Nephron (organoid): ENCODE measurements at regions not wholly inside any gene's neighbourhood (a gene's known extent, or its start where the extent isn't known, plus 50 kb on each side); places are given as distances from the start of the nearest gene placed in this dataset.
A peak's percentile ranks its signal among the peaks of the same experiment; 100 is the strongest.

ENCODE experiments used
- H3K27ac Mint-ChIP-seq, 3 experiments: 2 replicates each; pipeline ENCODE4 v1.8.0; 2020; ENCODE audit warnings: mixed read lengths in 3 of 3, mild to moderate bottlenecking in 2 of 3, moderate library complexity in 1 of 3
- H3K27me3 Mint-ChIP-seq: 2 replicates; pipeline ENCODE4 v1.8.0; 2021; ENCODE audit warnings: low read depth, mild to moderate bottlenecking, moderate library complexity, mixed read lengths
- H3K36me3 Mint-ChIP-seq: 2 replicates; pipeline ENCODE4 v1.8.0; 2020; ENCODE audit warnings: low read depth, mixed read lengths
- H3K4me1 Mint-ChIP-seq: 2 replicates; pipeline ENCODE4 v1.8.0; 2020; ENCODE audit warnings: mixed read lengths
- H3K4me3 Mint-ChIP-seq, 3 experiments: 2 replicates each; pipeline ENCODE4 v1.8.0; 2020; ENCODE audit warnings: mild to moderate bottlenecking in 3 of 3, mixed read lengths in 3 of 3, moderate library complexity in 2 of 3
- H3K9me3 Mint-ChIP-seq: 2 replicates; pipeline ENCODE4 v1.8.0; 2020; ENCODE audit warnings: mixed read lengths
- CTCF ChIP-seq, 3 experiments: fragments of 200-600 bp; sonication (generic); IDR thresholded peaks; one replicate each; pipeline ENCODE4 v1.5.0; 2021; ENCODE audit warnings: antibody characterized with exemption in 3 of 3; ENCODE audit not compliant: unreplicated experiment in 3 of 3

- Mint-ChIP-seq H3K36me3 (no peaks in the 10 kb centered on the region), H3K4me3 (no peak overlapping the region), H3K27ac (peak overlapping the region; percentile 44 to 93 (median 56)), H3K4me1 (peaks cover 20% of the 10 kb centered on the region), H3K27me3 (no peaks in the 10 kb centered on the region), H3K9me3 (no peaks in the 10 kb centered on the region)
- no peak for TF ChIP-seq CTCF (IDR thresholded peaks at IDR 0.05; ENCODE audit: unreplicated experiment in 3 of 3)
Measured at GRCh38 chr4:112927544-112927943, 121.9 kb upstream of the ANK2 start.

GRCh38 chr4:112931001-112931400 is 118.5 kb upstream of the ANK2 start:
- no peaks in the 10 kb centered on the region for H3K27me3 Mint-ChIP-seq

GRCh38 chr4:112933790-112934189 is 115.7 kb upstream of the ANK2 start:
- H3K36me3 Mint-ChIP-seq: no peaks in the 10 kb centered on the region
- no peaks in the 10 kb centered on the region for H3K4me1 Mint-ChIP-seq
- TF ChIP-seq CTCF (IDR thresholded peaks at IDR 0.05; ENCODE audit: unreplicated experiment in 3 of 3): no peak
- no peak overlapping the region for H3K4me3 Mint-ChIP-seq
- H3K27me3 Mint-ChIP-seq: no peaks in the 10 kb centered on the region
- no peaks in the 10 kb centered on the region for H3K9me3 Mint-ChIP-seq
- H3K27ac Mint-ChIP-seq: no peak overlapping the region

More at GRCh38 chr4:112931001-112931400, 118.5 kb upstream of the ANK2 start:
- no peak overlapping the region for H3K27ac Mint-ChIP-seq
- peaks cover 11% of the 10 kb centered on the region for H3K4me1 Mint-ChIP-seq
- H3K4me3 Mint-ChIP-seq: no peak overlapping the region
- TF ChIP-seq CTCF (IDR thresholded peaks at IDR 0.05; ENCODE audit: unreplicated experiment in 3 of 3): no peak
- no peaks in the 10 kb centered on the region for H3K36me3 Mint-ChIP-seq
- no peaks in the 10 kb centered on the region for H3K9me3 Mint-ChIP-seq

- Mint-ChIP-seq H3K9me3 (no peaks in the 10 kb centered on the region), H3K27me3 (no peaks in the 10 kb centered on the region), H3K4me3 (no peak overlapping the region), H3K4me1 (no peaks in the 10 kb centered on the region), H3K36me3 (no peaks in the 10 kb centered on the region), H3K27ac (peak overlapping the region in 1 of 3 experiments; percentile 64)
- TF ChIP-seq CTCF (IDR thresholded peaks at IDR 0.05; ENCODE audit: unreplicated experiment in 3 of 3): peak; percentile 74 to 80 (median 77)
Measured at GRCh38 chr4:112938461-112939058, 110.9 kb upstream of the ANK2 start.

GRCh38 chr4:112939901-112940300 is 109.6 kb upstream of the ANK2 start:
- H3K4me3 Mint-ChIP-seq: no peak overlapping the region
- no peak for TF ChIP-seq CTCF (IDR thresholded peaks at IDR 0.05; ENCODE audit: unreplicated experiment in 3 of 3)
- no peaks in the 10 kb centered on the region for H3K9me3 Mint-ChIP-seq
- H3K27me3 Mint-ChIP-seq: no peaks in the 10 kb centered on the region
- H3K27ac Mint-ChIP-seq: no peak overlapping the region
- H3K36me3 Mint-ChIP-seq: no peaks in the 10 kb centered on the region
- H3K4me1 Mint-ChIP-seq: no peaks in the 10 kb centered on the region

GRCh38 chr4:112940336-112940735 is 109.1 kb upstream of the ANK2 start:
- no peak for TF ChIP-seq CTCF (IDR thresholded peaks at IDR 0.05; ENCODE audit: unreplicated experiment in 3 of 3)
- no peaks in the 10 kb centered on the region for H3K9me3 Mint-ChIP-seq
- no peak overlapping the region for H3K27ac Mint-ChIP-seq
- no peaks in the 10 kb centered on the region for H3K27me3 Mint-ChIP-seq
- H3K4me3 Mint-ChIP-seq: no peak overlapping the region
- no peaks in the 10 kb centered on the region for H3K36me3 Mint-ChIP-seq
- H3K4me1 Mint-ChIP-seq: no peaks in the 10 kb centered on the region
